HCT116 (cell line): ENCODE measurements at regions not wholly inside any gene's neighbourhood (a gene's known extent, or its start where the extent isn't known, plus 50 kb on each side); places are given as distances from the start of the nearest gene placed in this dataset.

Experiments
- ATAC-seq: fragments of 200-7000 bp; cut with Tn5 transposase; 2 replicates; pipeline ENCODE4 v1.9.1; 2020; ENCODE audit warnings: mild to moderate bottlenecking, moderate library complexity
- BruUV-seq: library from RNA; stranded (reverse); fragments of 400-500 nt; replicated peaks from 2 replicates; lab custom pipeline; 2021; lab: Mats Ljungman, UMichigan
- CTCF ChIA-PET: fragments of 300-600 bp; sonication (Branson Sonifier 250); formaldehyde crosslinking; loops from one replicate; lab custom pipeline; 2021; ENCODE audit warnings: antibody characterized with exemption; lab: Charles Lee
- POLR2A ChIA-PET: fragments of 300-600, 350-600 bp; sonication (Branson Sonifier 250); formaldehyde crosslinking; loops from one replicate; lab custom pipeline; 2021; ENCODE audit warnings: antibody characterized with exemption; lab: Charles Lee
- RAD21 ChIA-PET, 2 experiments: fragments of 300-600 bp; sonication (Branson Sonifier 250); formaldehyde crosslinking; loops; one replicate each; lab custom pipeline; 2023; ENCODE audit warnings: low total read pairs in 2 of 2; ENCODE audit not compliant: uncharacterized antibody in 2 of 2, unreplicated experiment in 2 of 2, low non-redundant PET in 1 of 2; lab: Charles Lee
- DNase-seq: peaks from one replicate; pipeline ENCODE4 v3.0.0-alpha.2; 2010; ENCODE audit warnings: low read depth, low spot score
- H2AFZ ChIP-seq: fragments of 200-600 bp; shearing (Covaris generic), sonication (generic); 2 replicates; pipeline ENCODE4 v1.6.1; 2017; ENCODE audit warnings: low read depth, mixed run types, mixed read lengths, antibody characterized with exemption, low read length; ENCODE audit not compliant: poor library complexity, severe bottlenecking
- H3K27ac ChIP-seq: 2 replicates; pipeline ENCODE4 v1.5.1; 2012; ENCODE audit warnings: low read depth, low read length
- H3K27me3 ChIP-seq: fragments of 200-600 bp; sonication (generic); 2 replicates; pipeline ENCODE4 v1.6.1; 2016; ENCODE audit warnings: mixed run types, low read length, mixed read lengths; ENCODE audit not compliant: insufficient read depth
- H3K36me3 ChIP-seq, 2 experiments: fragments of 200-500 bp in 1 of 2; fragments of 200-600 bp in 1 of 2; sonication (Bioruptor generic) in 1 of 2; sonication (generic) in 1 of 2; 2 replicates each; pipeline versions ENCODE4 v1.5.1 to v1.6.1; 2014 to 2016; ENCODE audit warnings: low read length in 2 of 2, inconsistent platforms in 1 of 2, mixed read lengths in 1 of 2, mixed run types in 1 of 2; ENCODE audit not compliant: insufficient read depth in 2 of 2, control insufficient read depth in 1 of 2
- H3K4me1 ChIP-seq, 2 experiments: fragments of 200-600 bp in 1 of 2; sonication (generic) in 1 of 2; 2 replicates each; pipeline versions ENCODE4 v1.5.1 to v1.6.1; 2012 to 2017; ENCODE audit warnings: low read length in 2 of 2, inconsistent platforms in 1 of 2, mild to moderate bottlenecking in 1 of 2, mixed read lengths in 1 of 2, mixed run types in 1 of 2, moderate library complexity in 1 of 2; ENCODE audit not compliant: insufficient read depth in 2 of 2, control insufficient read depth in 1 of 2
- H3K4me2 ChIP-seq: fragments of 200-600 bp; sonication (generic); 2 replicates; pipeline ENCODE4 v1.6.1; 2017; ENCODE audit warnings: mixed run types, low read length, mixed read lengths
- H3K4me3 ChIP-seq, 2 experiments: fragments of 200-600 bp in 1 of 2; sonication (generic) in 1 of 2; replicated peaks in 1 of 2; 2 replicates each; pipeline ENCODE4 v1.5.1; 2011 to 2016; ENCODE audit warnings: low read length in 2 of 2, control low read depth in 1 of 2, low read depth in 1 of 2, mild to moderate bottlenecking in 1 of 2, mixed read lengths in 1 of 2, mixed run types in 1 of 2
- H3K79me2 ChIP-seq: fragments of 200-600 bp; sonication (generic); 2 replicates; pipeline ENCODE4 v1.6.1; 2017; ENCODE audit warnings: mild to moderate bottlenecking, mixed run types, low read length, moderate library complexity, mixed read lengths; ENCODE audit not compliant: insufficient read depth
- H3K9ac ChIP-seq: fragments of 200-600 bp; sonication (generic); 2 replicates; pipeline ENCODE4 v1.6.1; 2016; ENCODE audit warnings: low read length, mixed read lengths
- H3K9me2 ChIP-seq: fragments of 200-600 bp; sonication (generic), shearing (Covaris generic); 2 replicates; pipeline ENCODE4 v1.6.1; 2017; ENCODE audit warnings: mixed run types, mild to moderate bottlenecking, moderate library complexity; ENCODE audit not compliant: insufficient read depth
- H3K9me3 ChIP-seq, 2 experiments: fragments of 200-500 bp in 1 of 2; fragments of 200-600 bp in 1 of 2; sonication (Bioruptor generic) in 1 of 2; sonication (generic) in 1 of 2; 2 replicates each; pipeline ENCODE4 v1.6.1; 2014 to 2017; ENCODE audit warnings: low read length in 2 of 2, mixed read lengths in 2 of 2, inconsistent platforms in 1 of 2, low read depth in 1 of 2, mild to moderate bottlenecking in 1 of 2, mixed run types in 1 of 2, moderate library complexity in 1 of 2; ENCODE audit not compliant: control insufficient read depth in 1 of 2, insufficient read depth in 1 of 2
- H4K20me1 ChIP-seq: fragments of 200-600 bp; sonication (generic), shearing (Covaris generic); 2 replicates; pipeline ENCODE4 v1.6.1; 2017; ENCODE audit warnings: mixed run types, mild to moderate bottlenecking, moderate library complexity; ENCODE audit not compliant: insufficient read depth
- FOSL1 ChIP-seq: IDR thresholded peaks from 2 replicates; pipeline ENCODE4 v1.6.1; 2012; ENCODE audit warnings: low read depth
- RAD21 ChIP-seq: IDR thresholded peaks from 2 replicates; pipeline ENCODE4 v1.6.1; 2012; ENCODE audit warnings: low read depth, mild to moderate bottlenecking
- ZFX ChIP-seq: fragments of 450-650 bp; IDR thresholded peaks from 2 replicates; pipeline ENCODE4 v1.6.1; 2017
- intact Hi-C: fragments of 100-400 bp; cut with micrococcal nuclease; formaldehyde crosslinking; loops from 2 replicates; pipeline ENCODE4 v1.10.0; 2022
- TF ChIP-seq, protein P1 (sequence below): IDR thresholded peaks from 2 replicates; pipeline ENCODE4 v1.6.1; 2012; ENCODE audit warnings: low read depth
- TF ChIP-seq, protein P2 (sequence below): IDR thresholded peaks from 2 replicates; pipeline ENCODE4 v1.6.1; 2012

- Histone ChIP-seq H3K27ac (no peak overlapping the region), H4K20me1 (no peaks in the 10 kb centered on the region), H2AFZ (no peak overlapping the region), H3K36me3 (no peaks in the 10 kb centered on the region), H3K4me1 (peaks cover 11 to 19% of the 10 kb centered on the region in 2 experiments), H3K9me3 (peaks cover 0 to 8% of the 10 kb centered on the region in 2 experiments; a peak in 1 of 4 replicates), H3K4me2 (no peak overlapping the region), H3K79me2 (no peaks in the 10 kb centered on the region), H3K27me3 (peaks cover 5% of the 10 kb centered on the region; the same call in 1 of the 2 replicates), H3K9ac (no peak overlapping the region), H3K9me2 (no peaks in the 10 kb centered on the region), H3K4me3 (no peak overlapping the region)
- ATAC-seq (no peak), DNase-seq (no peak)
- ChIA-PET CTCF (interaction anchor here (1.2 kb wide), 1 partner anchor 80 kb away, joined by 3 read pairs; no protein-coding TSS in a partner anchor), RAD21 (no interaction called here), POLR2A (no interaction called here)
- TF ChIP-seq, protein P1, sequence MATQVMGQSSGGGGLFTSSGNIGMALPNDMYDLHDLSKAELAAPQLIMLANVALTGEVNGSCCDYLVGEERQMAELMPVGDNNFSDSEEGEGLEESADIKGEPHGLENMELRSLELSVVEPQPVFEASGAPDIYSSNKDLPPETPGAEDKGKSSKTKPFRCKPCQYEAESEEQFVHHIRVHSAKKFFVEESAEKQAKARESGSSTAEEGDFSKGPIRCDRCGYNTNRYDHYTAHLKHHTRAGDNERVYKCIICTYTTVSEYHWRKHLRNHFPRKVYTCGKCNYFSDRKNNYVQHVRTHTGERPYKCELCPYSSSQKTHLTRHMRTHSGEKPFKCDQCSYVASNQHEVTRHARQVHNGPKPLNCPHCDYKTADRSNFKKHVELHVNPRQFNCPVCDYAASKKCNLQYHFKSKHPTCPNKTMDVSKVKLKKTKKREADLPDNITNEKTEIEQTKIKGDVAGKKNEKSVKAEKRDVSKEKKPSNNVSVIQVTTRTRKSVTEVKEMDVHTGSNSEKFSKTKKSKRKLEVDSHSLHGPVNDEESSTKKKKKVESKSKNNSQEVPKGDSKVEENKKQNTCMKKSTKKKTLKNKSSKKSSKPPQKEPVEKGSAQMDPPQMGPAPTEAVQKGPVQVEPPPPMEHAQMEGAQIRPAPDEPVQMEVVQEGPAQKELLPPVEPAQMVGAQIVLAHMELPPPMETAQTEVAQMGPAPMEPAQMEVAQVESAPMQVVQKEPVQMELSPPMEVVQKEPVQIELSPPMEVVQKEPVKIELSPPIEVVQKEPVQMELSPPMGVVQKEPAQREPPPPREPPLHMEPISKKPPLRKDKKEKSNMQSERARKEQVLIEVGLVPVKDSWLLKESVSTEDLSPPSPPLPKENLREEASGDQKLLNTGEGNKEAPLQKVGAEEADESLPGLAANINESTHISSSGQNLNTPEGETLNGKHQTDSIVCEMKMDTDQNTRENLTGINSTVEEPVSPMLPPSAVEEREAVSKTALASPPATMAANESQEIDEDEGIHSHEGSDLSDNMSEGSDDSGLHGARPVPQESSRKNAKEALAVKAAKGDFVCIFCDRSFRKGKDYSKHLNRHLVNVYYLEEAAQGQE, result no peak
- TF ChIP-seq RAD21 (no peak), FOSL1 (no peak), ZFX (no peak)
- TF ChIP-seq, protein P2, sequence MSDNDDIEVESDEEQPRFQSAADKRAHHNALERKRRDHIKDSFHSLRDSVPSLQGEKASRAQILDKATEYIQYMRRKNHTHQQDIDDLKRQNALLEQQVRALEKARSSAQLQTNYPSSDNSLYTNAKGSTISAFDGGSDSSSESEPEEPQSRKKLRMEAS, result no peak
- BruUV-seq, result no TSS peak
- intact Hi-C loops, result no loop called here
Measured at GRCh38 chr16:86953631-86954391, 363.4 kb downstream of the C16orf95 start.
